Ishikawa (cell line): ENCODE measurements at regions not wholly inside any gene's neighbourhood (a gene's known extent, or its start where the extent isn't known, plus 50 kb on each side); places are given as distances from the start of the nearest gene placed in this dataset.

Experiments
- CEBPB ChIP-seq: IDR thresholded peaks from 2 replicates; pipeline ENCODE4 v1.6.1; 2012
- CREB1 ChIP-seq: IDR thresholded peaks from 2 replicates; pipeline ENCODE4 v1.6.1; 2012; ENCODE audit warnings: low read depth
- EGR1 ChIP-seq: IDR thresholded peaks from 2 replicates; pipeline ENCODE4 v1.6.1; 2012
- EP300 ChIP-seq: IDR thresholded peaks from 2 replicates; pipeline ENCODE4 v1.6.1; 2012; ENCODE audit warnings: borderline replicate concordance
- FOXM1 ChIP-seq: IDR thresholded peaks from 2 replicates; pipeline ENCODE4 v1.6.1; 2012; ENCODE audit warnings: low read depth, borderline replicate concordance
- NFIC ChIP-seq: IDR thresholded peaks from 2 replicates; pipeline ENCODE4 v1.6.1; 2012
- RAD21 ChIP-seq: IDR thresholded peaks from 2 replicates; pipeline ENCODE4 v1.6.1; 2012; ENCODE audit warnings: low read depth
- TAF1 ChIP-seq: IDR thresholded peaks from 2 replicates; pipeline ENCODE4 v1.6.1; 2012; ENCODE audit warnings: low read depth, mild to moderate bottlenecking
- TCF12 ChIP-seq: IDR thresholded peaks from 2 replicates; pipeline ENCODE4 v1.6.1; 2012; ENCODE audit warnings: low read depth
- TEAD4 ChIP-seq: IDR thresholded peaks from 2 replicates; pipeline ENCODE4 v1.6.1; 2012
- YY1 ChIP-seq: IDR thresholded peaks from 2 replicates; pipeline ENCODE4 v1.6.1; 2012; ENCODE audit warnings: low read depth
- ZBTB7A ChIP-seq: IDR thresholded peaks from 2 replicates; pipeline ENCODE4 v1.6.1; 2012; ENCODE audit warnings: low read depth
- TF ChIP-seq, protein P1 (sequence below): IDR thresholded peaks from 2 replicates; pipeline ENCODE4 v1.6.1; 2012; ENCODE audit warnings: low read depth, mild to moderate bottlenecking
- TF ChIP-seq, protein P2 (sequence below): IDR thresholded peaks from 2 replicates; pipeline ENCODE4 v1.6.1; 2012
- TF ChIP-seq, protein P3 (sequence below): IDR thresholded peaks from 2 replicates; pipeline ENCODE4 v1.6.1; 2012

DNA sequence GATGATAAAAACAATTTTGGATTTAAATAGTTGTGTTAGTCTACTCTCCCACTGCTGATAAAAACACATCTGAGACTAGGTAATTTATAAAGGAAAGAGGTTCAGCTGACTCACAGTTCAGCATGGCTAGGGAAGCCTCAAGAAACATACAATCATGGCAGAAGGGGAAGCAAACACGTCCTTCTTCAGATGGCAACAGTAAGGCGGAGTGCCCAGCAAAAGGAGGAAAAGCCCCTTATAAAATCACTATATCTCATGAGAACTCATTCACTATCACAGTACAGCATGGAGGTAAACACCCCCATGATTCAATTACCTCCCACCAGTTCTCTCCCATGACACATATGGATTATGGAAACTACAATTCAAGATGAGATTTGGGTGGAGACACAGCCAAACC, 632.1 kb downstream of the SLC16A7 start:
- TF ChIP-seq TAF1 (no peak), CREB1 (no peak), ZBTB7A (no peak), EP300 (no peak), FOXM1 (no peak), TEAD4 (no peak), RAD21 (no peak), TCF12 (no peak), YY1 (no peak), NFIC (no peak), CEBPB (no peak)
- TF ChIP-seq, protein P1, sequence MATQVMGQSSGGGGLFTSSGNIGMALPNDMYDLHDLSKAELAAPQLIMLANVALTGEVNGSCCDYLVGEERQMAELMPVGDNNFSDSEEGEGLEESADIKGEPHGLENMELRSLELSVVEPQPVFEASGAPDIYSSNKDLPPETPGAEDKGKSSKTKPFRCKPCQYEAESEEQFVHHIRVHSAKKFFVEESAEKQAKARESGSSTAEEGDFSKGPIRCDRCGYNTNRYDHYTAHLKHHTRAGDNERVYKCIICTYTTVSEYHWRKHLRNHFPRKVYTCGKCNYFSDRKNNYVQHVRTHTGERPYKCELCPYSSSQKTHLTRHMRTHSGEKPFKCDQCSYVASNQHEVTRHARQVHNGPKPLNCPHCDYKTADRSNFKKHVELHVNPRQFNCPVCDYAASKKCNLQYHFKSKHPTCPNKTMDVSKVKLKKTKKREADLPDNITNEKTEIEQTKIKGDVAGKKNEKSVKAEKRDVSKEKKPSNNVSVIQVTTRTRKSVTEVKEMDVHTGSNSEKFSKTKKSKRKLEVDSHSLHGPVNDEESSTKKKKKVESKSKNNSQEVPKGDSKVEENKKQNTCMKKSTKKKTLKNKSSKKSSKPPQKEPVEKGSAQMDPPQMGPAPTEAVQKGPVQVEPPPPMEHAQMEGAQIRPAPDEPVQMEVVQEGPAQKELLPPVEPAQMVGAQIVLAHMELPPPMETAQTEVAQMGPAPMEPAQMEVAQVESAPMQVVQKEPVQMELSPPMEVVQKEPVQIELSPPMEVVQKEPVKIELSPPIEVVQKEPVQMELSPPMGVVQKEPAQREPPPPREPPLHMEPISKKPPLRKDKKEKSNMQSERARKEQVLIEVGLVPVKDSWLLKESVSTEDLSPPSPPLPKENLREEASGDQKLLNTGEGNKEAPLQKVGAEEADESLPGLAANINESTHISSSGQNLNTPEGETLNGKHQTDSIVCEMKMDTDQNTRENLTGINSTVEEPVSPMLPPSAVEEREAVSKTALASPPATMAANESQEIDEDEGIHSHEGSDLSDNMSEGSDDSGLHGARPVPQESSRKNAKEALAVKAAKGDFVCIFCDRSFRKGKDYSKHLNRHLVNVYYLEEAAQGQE = no peak
- TF ChIP-seq, protein P2, sequence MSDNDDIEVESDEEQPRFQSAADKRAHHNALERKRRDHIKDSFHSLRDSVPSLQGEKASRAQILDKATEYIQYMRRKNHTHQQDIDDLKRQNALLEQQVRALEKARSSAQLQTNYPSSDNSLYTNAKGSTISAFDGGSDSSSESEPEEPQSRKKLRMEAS = no peak

DNA sequence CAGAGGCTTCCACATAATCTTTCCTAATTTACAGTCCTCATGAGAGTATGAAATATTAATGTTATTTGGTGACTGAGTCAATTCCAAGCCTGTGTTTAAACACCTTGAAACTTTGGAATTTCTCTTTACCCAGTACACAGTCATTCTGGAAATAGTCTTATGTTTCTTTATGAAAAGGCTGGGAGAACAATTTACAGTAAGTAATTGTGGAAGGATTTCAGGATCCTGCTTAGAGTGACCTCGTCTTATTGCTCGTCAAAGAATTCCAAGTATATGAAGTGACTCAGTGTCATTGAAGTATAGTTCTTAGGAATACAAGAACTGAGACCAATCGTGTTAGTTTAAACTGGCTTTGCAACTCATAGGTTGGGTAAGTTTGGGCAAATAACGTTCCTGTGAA, 634.2 kb downstream of the SLC16A7 start:
- TF ChIP-seq NFIC (no peak), TEAD4 (no peak), CREB1 (no peak), TAF1 (no peak), EGR1 (no peak), YY1 (no peak), RAD21 (no peak), FOXM1 (no peak), ZBTB7A (no peak), CEBPB (no peak), TCF12 (no peak)
- TF ChIP-seq, protein P2 = no peak
- TF ChIP-seq, protein P3, sequence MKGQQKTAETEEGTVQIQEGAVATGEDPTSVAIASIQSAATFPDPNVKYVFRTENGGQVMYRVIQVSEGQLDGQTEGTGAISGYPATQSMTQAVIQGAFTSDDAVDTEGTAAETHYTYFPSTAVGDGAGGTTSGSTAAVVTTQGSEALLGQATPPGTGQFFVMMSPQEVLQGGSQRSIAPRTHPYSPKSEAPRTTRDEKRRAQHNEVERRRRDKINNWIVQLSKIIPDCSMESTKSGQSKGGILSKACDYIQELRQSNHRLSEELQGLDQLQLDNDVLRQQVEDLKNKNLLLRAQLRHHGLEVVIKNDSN = no peak

DNA sequence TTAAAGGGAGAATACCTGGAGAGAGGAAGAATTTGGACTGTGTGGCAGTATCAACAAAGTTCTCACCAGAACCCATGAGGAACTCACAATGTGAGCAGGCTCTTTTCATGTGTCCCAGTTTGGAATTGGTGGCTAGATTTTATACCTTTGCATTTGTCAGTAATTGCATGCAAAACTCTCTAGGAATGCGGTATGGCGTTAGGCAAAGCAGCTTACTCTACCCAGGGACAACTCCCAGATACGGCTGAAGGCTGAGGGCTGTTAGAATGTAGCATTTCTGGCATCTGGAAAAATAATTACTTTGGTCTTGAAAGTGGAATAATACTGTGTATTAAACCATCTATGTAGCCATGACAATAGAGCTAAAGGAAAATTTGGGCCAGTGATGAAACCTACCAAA, 635.5 kb downstream of the SLC16A7 start:
- no peak for TF ChIP-seq EP300

DNA sequence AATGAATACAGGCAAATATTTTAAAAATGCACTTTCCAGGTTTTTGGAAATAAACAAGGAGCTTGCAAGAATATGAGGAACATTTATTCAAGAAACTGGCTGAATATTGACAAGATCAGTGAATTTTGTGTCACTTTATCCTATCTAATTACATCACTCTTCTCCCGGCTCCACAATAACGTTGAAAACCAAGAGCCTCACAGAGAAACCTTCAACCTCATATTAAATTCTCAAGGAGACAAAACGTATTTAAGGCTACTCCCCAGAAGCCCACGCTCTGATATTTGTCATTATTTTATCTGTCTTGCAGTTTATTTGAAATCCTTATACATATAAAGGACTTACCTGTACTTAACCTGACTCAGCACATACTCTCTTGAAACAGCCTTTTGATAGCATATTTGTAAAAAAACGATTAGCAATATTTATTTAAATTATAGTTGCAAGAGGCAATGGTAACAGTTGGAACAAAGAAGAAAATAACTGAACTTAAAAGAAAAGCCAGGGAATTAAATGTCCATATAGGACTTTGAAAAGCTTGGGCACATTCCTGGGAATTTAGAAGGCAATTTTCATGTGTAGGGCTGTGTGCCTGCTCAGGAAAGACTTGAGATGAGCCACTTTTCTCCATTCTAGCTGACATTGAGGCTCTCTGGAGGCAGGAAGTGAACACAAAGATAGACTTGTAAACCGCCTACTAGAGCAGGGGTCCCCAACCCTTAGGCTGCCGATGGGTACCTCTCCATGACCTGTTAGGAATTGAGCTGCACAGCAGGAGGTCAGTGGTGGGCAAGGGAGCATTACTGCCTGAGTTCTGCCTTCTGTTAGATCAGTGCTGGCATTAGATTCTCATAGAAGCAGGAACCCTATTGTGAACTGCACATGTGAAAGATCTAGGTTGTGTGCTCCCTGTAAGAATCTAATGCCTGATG, 636.4 kb downstream of the SLC16A7 start:
- no peak for TF ChIP-seq NFIC
- TF ChIP-seq, protein P2 = no peak
- TF ChIP-seq CEBPB = no peak
- TF ChIP-seq FOXM1 = no peak
- TF ChIP-seq, protein P1 = no peak
- TF ChIP-seq RAD21 = no peak
- TF ChIP-seq YY1 = no peak

DNA sequence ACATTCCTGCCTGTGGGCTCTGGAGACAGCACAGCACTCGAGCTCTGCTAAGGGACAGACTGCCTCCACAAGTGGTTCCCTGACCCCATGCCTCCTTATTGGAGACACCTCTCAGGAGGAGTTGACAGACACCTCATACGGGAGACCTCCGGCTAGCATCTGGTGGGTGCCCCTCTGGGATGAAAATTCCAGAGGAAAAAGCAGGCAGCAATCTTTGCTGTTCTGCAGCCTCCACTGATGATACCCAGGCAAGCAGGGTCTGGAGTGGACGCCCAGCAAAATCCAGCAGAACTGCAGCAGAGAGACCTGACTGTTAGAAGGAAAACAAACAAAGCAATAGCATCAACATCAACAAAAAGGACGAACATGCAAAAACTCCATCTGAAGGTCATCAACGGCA, 639.4 kb downstream of the SLC16A7 start:
- TF ChIP-seq YY1 (no peak), EP300 (no peak), NFIC (no peak), TCF12 (no peak), TEAD4 (no peak), ZBTB7A (no peak), FOXM1 (no peak), CEBPB (no peak)
- TF ChIP-seq, protein P2 = no peak
- TF ChIP-seq, protein P1 = no peak
